Adrenal gland (tissue), 5 donors: ENCODE measurements at regions not wholly inside any gene's neighbourhood (a gene's known extent, or its start where the extent isn't known, plus 50 kb on each side); places are given as distances from the start of the nearest gene placed in this dataset.
"Not testable (repeated sequence)": the region's sequence is repeated elsewhere in the genome, so short reads cannot be mapped to it uniquely, and the experiment has no call there.

Experiments used
- CTCF ChIP-seq, 6 experiments: fragments of 450-650 bp in 4 of 6; fragments of 200-600 bp in 2 of 6; sonication (generic) in 1 of 6; IDR thresholded peaks; 1 replicate in 5 of 6; 2 replicates in 1 of 6; pipeline versions ENCODE4 v1.5.1 to v1.8.0; 2016 to 2021; ENCODE audit warnings: antibody characterized with exemption in 6 of 6, mild to moderate bottlenecking in 2 of 6, moderate library complexity in 1 of 6
- POLR2A ChIP-seq, 2 donors: fragments of 450-650 bp; IDR thresholded peaks; one replicate each; pipeline ENCODE4 v1.6.1; 2017; ENCODE audit warnings: antibody characterized with exemption in 2 of 2, mild to moderate bottlenecking in 2 of 2, moderate library complexity in 1 of 2
- donor health status: DM: no; HTN: no; CAD: no.

DNA sequence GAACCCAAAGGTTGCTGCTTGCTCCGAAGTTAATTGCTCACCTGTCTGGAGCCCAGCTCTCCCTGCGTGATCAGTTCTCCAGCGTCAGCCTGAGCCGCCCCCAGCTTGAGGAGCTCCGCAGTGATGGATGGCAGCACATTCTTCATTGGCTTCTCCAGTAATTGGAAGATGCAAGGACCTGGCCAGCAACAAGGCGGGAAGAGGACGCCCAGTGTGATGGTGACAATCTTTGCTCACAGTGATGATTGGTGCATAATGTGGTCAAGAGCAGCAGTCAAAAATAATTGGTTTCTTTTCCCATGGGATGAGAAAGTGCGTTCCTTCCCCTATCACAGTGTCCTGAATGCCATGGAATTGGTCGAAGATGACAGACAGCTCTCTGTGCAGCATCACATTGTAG lies 102.4 kb upstream of the SPDYE9 start:
- TF ChIP-seq CTCF, POLR2A (IDR thresholded peaks at IDR 0.05): not testable (repeated sequence)
